Activated B cell treated with CpG ODN at 0.5 μM for 24 hours (primary cell): ENCODE measurements at regions not wholly inside any gene's neighbourhood (a gene's known extent, or its start where the extent isn't known, plus 50 kb on each side); places are given as distances from the start of the nearest gene placed in this dataset.

Experiments used
- ATAC-seq: fragments of 200-7000 bp; cut with Tn5 transposase; one replicate; pipeline ENCODE4 v1.10.0; 2021; ENCODE audit warnings: low read depth, mild to moderate bottlenecking, moderate library complexity
- CTCF ChIA-PET: fragments of 350-600 bp; sonication (Branson Sonifier 250); formaldehyde crosslinking; loops from one replicate; lab custom pipeline; 2021; ENCODE audit warnings: antibody characterized with exemption; lab: Charles Lee
- POLR2A ChIA-PET: fragments of 350-600 bp; sonication (Branson Sonifier 250); formaldehyde crosslinking; loops from one replicate; lab custom pipeline; 2021; ENCODE audit warnings: antibody characterized with exemption; lab: Charles Lee
- DNase-seq: peaks from one replicate; pipeline ENCODE4 v3.0.0; 2022
- H3K27ac Mint-ChIP-seq: one replicate; pipeline ENCODE4 v1.8.0; 2020; ENCODE audit warnings: mixed read lengths
- H3K27me3 Mint-ChIP-seq: one replicate; pipeline ENCODE4 v1.8.0; 2021; ENCODE audit warnings: mixed read lengths
- H3K36me3 Mint-ChIP-seq: one replicate; pipeline ENCODE4 v1.8.0; 2021; ENCODE audit warnings: low read depth, mixed read lengths
- H3K4me1 Mint-ChIP-seq: one replicate; pipeline ENCODE4 v1.8.0; 2021; ENCODE audit warnings: mixed read lengths
- H3K4me3 Mint-ChIP-seq: one replicate; pipeline ENCODE4 v1.8.0; 2020; ENCODE audit warnings: mild to moderate bottlenecking, mixed read lengths
- H3K9me3 Mint-ChIP-seq: one replicate; pipeline ENCODE4 v1.8.0; 2020; ENCODE audit warnings: mixed read lengths
- CTCF ChIP-seq: fragments of 200-600 bp; IDR thresholded peaks from one replicate; pipeline ENCODE4 v1.8.0; 2022; ENCODE audit warnings: antibody characterized with exemption, mild to moderate bottlenecking
- intact Hi-C: fragments of 100-400 bp; cut with micrococcal nuclease; formaldehyde crosslinking; loops from one replicate; pipeline ENCODE4 v1.15.1; 2024

- Mint-ChIP-seq H3K27ac (no peak overlapping the region), H3K9me3 (no peaks in the 10 kb centered on the region), H3K36me3 (no peaks in the 10 kb centered on the region), H3K27me3 (peaks cover 13% of the 10 kb centered on the region), H3K4me1 (no peaks in the 10 kb centered on the region), H3K4me3 (no peak overlapping the region)
- intact Hi-C loops = no loop called here
- ChIA-PET CTCF (no interaction called here), POLR2A (no interaction called here)
- ATAC-seq = no peak
- TF ChIP-seq CTCF = no peak
- no peak for DNase-seq
Measured at GRCh38 chr3:124509884-124510283, 220.4 kb upstream of the UMPS start.

GRCh38 chr3:124510290-124510689 lies 220.0 kb upstream of the UMPS start:
- TF ChIP-seq CTCF = no peak

GRCh38 chr3:124512881-124513609 lies 217.2 kb upstream of the UMPS start:
- POLR2A ChIA-PET = no interaction called here
- H3K4me3 Mint-ChIP-seq = no peak overlapping the region

More at GRCh38 chr3:124510290-124510689, 220.0 kb upstream of the UMPS start:
- Mint-ChIP-seq H3K9me3 (no peaks in the 10 kb centered on the region), H3K36me3 (no peaks in the 10 kb centered on the region), H3K27me3 (peaks cover 13% of the 10 kb centered on the region), H3K4me1 (no peaks in the 10 kb centered on the region), H3K4me3 (no peak overlapping the region), H3K27ac (no peak overlapping the region)
- POLR2A ChIA-PET = no interaction called here
- DNase-seq (no peak), ATAC-seq (no peak)
- intact Hi-C loops = no loop called here
- CTCF ChIA-PET = no interaction called here

GRCh38 chr3:124513610-124513997 lies 216.6 kb upstream of the UMPS start:
- Mint-ChIP-seq H3K27ac (no peak overlapping the region), H3K4me3 (no peak overlapping the region), H3K27me3 (peaks cover 12% of the 10 kb centered on the region), H3K4me1 (no peaks in the 10 kb centered on the region), H3K9me3 (no peaks in the 10 kb centered on the region), H3K36me3 (no peaks in the 10 kb centered on the region)
- ChIA-PET POLR2A (no interaction called here), CTCF (no interaction called here)
- no peak for ATAC-seq
- no peak for DNase-seq
- intact Hi-C loops = no loop called here
- no peak for TF ChIP-seq CTCF

More at GRCh38 chr3:124512881-124513609, 217.2 kb upstream of the UMPS start:
- Mint-ChIP-seq H3K36me3 (no peaks in the 10 kb centered on the region), H3K9me3 (no peaks in the 10 kb centered on the region), H3K4me1 (no peaks in the 10 kb centered on the region), H3K27me3 (peaks cover 12% of the 10 kb centered on the region), H3K27ac (no peak overlapping the region)
- intact Hi-C loops = no loop called here
- TF ChIP-seq CTCF = no peak
- DNase-seq (no peak), ATAC-seq (no peak)
- CTCF ChIA-PET = interaction anchor here (0.6 kb wide), 1 partner anchor 54 kb away, joined by 3 read pairs; no protein-coding TSS in a partner anchor

GRCh38 chr3:124514683-124515082 lies 215.6 kb upstream of the UMPS start:
- no peak overlapping the region for H3K4me3 Mint-ChIP-seq
- ChIA-PET POLR2A (no interaction called here), CTCF (no interaction called here)
- peaks cover 12% of the 10 kb centered on the region for H3K27me3 Mint-ChIP-seq
- intact Hi-C loops = no loop called here
- H3K9me3 Mint-ChIP-seq = no peaks in the 10 kb centered on the region
- no peaks in the 10 kb centered on the region for H3K36me3 Mint-ChIP-seq
- ATAC-seq (no peak), DNase-seq (no peak)
- no peak for TF ChIP-seq CTCF
- H3K4me1 Mint-ChIP-seq = no peaks in the 10 kb centered on the region
- no peak overlapping the region for H3K27ac Mint-ChIP-seq
